Activated CD4-positive, alpha-beta T cell treated with anti-CD3 and anti-CD28 coated beads for 36 hours (primary cell): ENCODE measurements at regions not wholly inside any gene's neighbourhood (a gene's known extent, or its start where the extent isn't known, plus 50 kb on each side); places are given as distances from the start of the nearest gene placed in this dataset.

Experiments
- ATAC-seq: fragments of 200-7000 bp; cut with Tn5 transposase; one replicate; pipeline ENCODE4 v1.10.0; 2021; ENCODE audit warnings: mild to moderate bottlenecking, moderate library complexity
- CTCF ChIA-PET: fragments of 350-600 bp; sonication (Branson Sonifier 250); formaldehyde crosslinking; loops from one replicate; lab custom pipeline; 2021; ENCODE audit warnings: antibody characterized with exemption; lab: Charles Lee
- POLR2A ChIA-PET: fragments of 350-600 bp; sonication (Branson Sonifier 250); formaldehyde crosslinking; loops from one replicate; lab custom pipeline; 2021; ENCODE audit warnings: antibody characterized with exemption, inconsistent platforms; lab: Charles Lee
- DNase-seq: peaks from one replicate; pipeline ENCODE4 v3.0.0-alpha.2; 2020
- H3K27ac Mint-ChIP-seq: one replicate; pipeline ENCODE4 v1.8.0; 2021; ENCODE audit warnings: mixed read lengths
- H3K27me3 Mint-ChIP-seq: one replicate; pipeline ENCODE4 v1.8.0; 2021; ENCODE audit warnings: mixed read lengths
- H3K36me3 Mint-ChIP-seq: one replicate; pipeline ENCODE4 v1.8.0; 2021; ENCODE audit warnings: low read depth, mixed read lengths
- H3K4me1 Mint-ChIP-seq: one replicate; pipeline ENCODE4 v1.8.0; 2021; ENCODE audit warnings: mixed read lengths
- H3K4me3 Mint-ChIP-seq: one replicate; pipeline ENCODE4 v1.8.0; 2021; ENCODE audit warnings: mild to moderate bottlenecking, moderate library complexity, mixed read lengths
- H3K9me3 Mint-ChIP-seq: one replicate; pipeline ENCODE4 v1.8.0; 2021; ENCODE audit warnings: low read depth, mixed read lengths
- intact Hi-C, 2 experiments: fragments of 100-400 bp; cut with DNase I in 1 of 2; cut with micrococcal nuclease in 1 of 2; formaldehyde crosslinking; loops; one replicate each; pipeline versions ENCODE4 v1.14.2 to v1.15.1; 2022 to 2024; cut with DNase I, micrococcal nuclease

- CTCF ChIA-PET: no interaction called here
- ATAC-seq (no peak), DNase-seq (no peak)
- Mint-ChIP-seq H3K4me1 (no peaks in the 10 kb centered on the region), H3K27me3 (no peaks in the 10 kb centered on the region), H3K4me3 (no peak overlapping the region), H3K27ac (no peak overlapping the region), H3K36me3 (no peaks in the 10 kb centered on the region), H3K9me3 (no peaks in the 10 kb centered on the region)
- POLR2A ChIA-PET: no interaction called here
- intact Hi-C loops: no loop called here
Measured at GRCh38 chr1:2880086-2880485, 78.6 kb upstream of the TTC34 start.

DNA sequence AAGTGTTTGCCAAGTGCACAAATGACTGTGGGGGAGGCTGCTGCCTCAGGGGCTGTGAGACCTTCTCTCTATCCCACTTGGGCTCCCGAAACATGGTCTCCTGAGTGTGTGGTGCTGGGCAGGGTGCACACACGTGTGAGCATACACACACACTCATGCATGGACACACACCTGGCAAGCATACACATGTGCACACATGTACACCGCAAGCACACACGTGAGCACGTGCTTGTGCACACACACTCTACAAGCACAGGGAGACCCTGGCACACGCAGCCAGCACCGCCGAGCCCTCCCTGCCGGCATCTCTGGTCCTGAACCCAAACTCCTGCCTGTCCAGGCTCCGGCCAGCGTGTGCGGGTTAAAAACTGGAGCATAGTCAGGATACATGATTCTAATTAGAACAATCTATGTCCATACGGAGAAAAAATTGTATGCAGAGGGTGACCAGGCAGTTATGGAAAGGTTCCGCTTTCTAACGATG, 79.4 kb upstream of the TTC34 start:
- H3K9me3 Mint-ChIP-seq: no peaks in the 10 kb centered on the region
- H3K36me3 Mint-ChIP-seq: no peaks in the 10 kb centered on the region
- H3K27me3 Mint-ChIP-seq: no peaks in the 10 kb centered on the region
- ChIA-PET CTCF (no interaction called here), POLR2A (no interaction called here)
- intact Hi-C loops: no loop called here
- no peak overlapping the region for H3K4me3 Mint-ChIP-seq
- DNase-seq (no peak), ATAC-seq (no peak)
- H3K4me1 Mint-ChIP-seq: no peaks in the 10 kb centered on the region
- no peak overlapping the region for H3K27ac Mint-ChIP-seq

GRCh38 chr1:2881556-2881955, 80.1 kb upstream of the TTC34 start:
- DNase-seq (no peak), ATAC-seq (no peak)
- intact Hi-C loops: no loop called here
- CTCF ChIA-PET: no interaction called here
- POLR2A ChIA-PET: no interaction called here
- no peak overlapping the region for H3K27ac Mint-ChIP-seq
- H3K27me3 Mint-ChIP-seq: no peaks in the 10 kb centered on the region
- H3K4me3 Mint-ChIP-seq: no peak overlapping the region
- no peaks in the 10 kb centered on the region for H3K36me3 Mint-ChIP-seq
- H3K9me3 Mint-ChIP-seq: no peaks in the 10 kb centered on the region
- H3K4me1 Mint-ChIP-seq: no peaks in the 10 kb centered on the region

DNA sequence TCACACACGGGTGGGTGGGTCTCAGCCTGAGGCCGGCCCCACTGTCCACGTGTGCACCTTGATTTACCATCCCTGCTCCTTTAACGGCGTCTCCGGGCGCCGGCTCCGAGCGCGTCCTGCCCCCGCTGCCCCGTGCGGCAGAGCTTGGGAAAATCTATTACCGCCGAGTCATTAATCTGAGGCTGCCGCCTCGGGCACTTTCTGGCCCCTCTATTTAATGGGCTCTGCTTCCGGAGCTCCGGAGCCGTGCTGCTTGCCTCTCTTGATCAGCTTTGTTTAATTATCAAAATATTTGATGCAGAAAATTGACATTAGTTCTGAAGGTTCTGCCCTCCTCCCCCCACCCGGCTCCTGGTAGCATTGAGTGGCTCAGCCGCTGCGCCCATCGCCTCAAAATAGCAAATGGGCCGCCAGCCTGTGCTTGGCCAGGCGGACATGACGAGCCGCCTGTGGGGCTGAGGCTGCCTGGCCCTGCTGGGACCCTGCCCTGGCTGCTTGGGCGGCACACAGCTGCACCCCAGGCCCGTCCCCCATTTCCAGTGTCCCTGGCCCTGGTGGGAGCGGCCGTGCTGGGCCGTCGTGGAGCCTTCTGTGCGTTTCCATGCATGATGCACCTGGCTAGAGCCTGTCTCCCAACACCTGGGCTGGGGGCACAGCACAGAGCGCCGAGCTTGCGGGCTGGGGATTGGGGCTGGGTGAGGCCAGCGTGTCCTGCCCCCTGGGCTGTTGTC, 81.6 kb upstream of the TTC34 start:
- no peaks in the 10 kb centered on the region for H3K36me3 Mint-ChIP-seq
- no peak for ATAC-seq

GRCh38 chr1:2885001-2885400, 83.5 kb upstream of the TTC34 start:
- POLR2A ChIA-PET: no interaction called here

More for the DNA sequence above, 81.6 kb upstream of the TTC34 start:
- Mint-ChIP-seq H3K9me3 (no peaks in the 10 kb centered on the region), H3K27me3 (no peaks in the 10 kb centered on the region), H3K27ac (no peak overlapping the region), H3K4me1 (no peaks in the 10 kb centered on the region), H3K4me3 (no peak overlapping the region)
- POLR2A ChIA-PET: no interaction called here
- DNase-seq: no peak
- CTCF ChIA-PET: no interaction called here
- intact Hi-C loops: no loop called here

DNA sequence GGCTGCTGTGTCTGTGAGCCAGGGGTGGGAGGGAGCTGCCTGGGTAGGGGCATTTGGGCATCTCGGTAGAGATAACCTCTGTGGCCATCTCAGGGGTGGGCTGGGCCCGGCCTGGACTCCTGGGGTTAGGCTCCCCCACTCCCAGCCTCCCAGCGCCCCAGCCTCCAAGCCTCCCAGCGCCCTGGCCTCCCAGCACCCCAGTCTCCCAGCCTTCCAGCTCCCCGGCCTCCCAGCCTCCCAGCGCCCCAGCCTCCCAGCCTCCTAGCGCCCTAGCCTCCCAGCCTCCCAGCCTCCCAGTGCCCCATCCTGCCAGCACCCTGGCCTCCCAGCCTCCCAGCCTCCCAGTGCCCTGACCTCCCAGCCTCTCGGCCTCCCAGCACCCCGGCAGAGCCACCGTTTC, 85.1 kb upstream of the TTC34 start:
- ATAC-seq (no peak), DNase-seq (no peak)
- H3K27ac Mint-ChIP-seq: no peak overlapping the region
- no peaks in the 10 kb centered on the region for H3K9me3 Mint-ChIP-seq
- H3K4me1 Mint-ChIP-seq: no peaks in the 10 kb centered on the region
- ChIA-PET POLR2A (no interaction called here), CTCF (no interaction called here)
- intact Hi-C loops: no loop called here
- H3K36me3 Mint-ChIP-seq: no peaks in the 10 kb centered on the region
- H3K4me3 Mint-ChIP-seq: no peak overlapping the region
- H3K27me3 Mint-ChIP-seq: peaks cover 6% of the 10 kb centered on the region

More at GRCh38 chr1:2885001-2885400, 83.5 kb upstream of the TTC34 start:
- CTCF ChIA-PET: no interaction called here
- Mint-ChIP-seq H3K36me3 (no peaks in the 10 kb centered on the region), H3K4me1 (no peaks in the 10 kb centered on the region), H3K27ac (no peak overlapping the region), H3K4me3 (no peak overlapping the region), H3K27me3 (peaks cover 6% of the 10 kb centered on the region), H3K9me3 (no peaks in the 10 kb centered on the region)
- ATAC-seq (no peak), DNase-seq (no peak)
- intact Hi-C loops: no loop called here

- Mint-ChIP-seq H3K27me3 (peaks cover 6% of the 10 kb centered on the region), H3K9me3 (no peaks in the 10 kb centered on the region), H3K36me3 (no peaks in the 10 kb centered on the region), H3K27ac (no peak overlapping the region), H3K4me3 (no peak overlapping the region), H3K4me1 (peaks cover under 1% of the 10 kb centered on the region)
- ChIA-PET POLR2A (no interaction called here), CTCF (no interaction called here)
- DNase-seq: no peak
- intact Hi-C loops: no loop called here
- ATAC-seq: no peak
Measured at GRCh38 chr1:2887941-2888855, 86.7 kb upstream of the TTC34 start.

DNA sequence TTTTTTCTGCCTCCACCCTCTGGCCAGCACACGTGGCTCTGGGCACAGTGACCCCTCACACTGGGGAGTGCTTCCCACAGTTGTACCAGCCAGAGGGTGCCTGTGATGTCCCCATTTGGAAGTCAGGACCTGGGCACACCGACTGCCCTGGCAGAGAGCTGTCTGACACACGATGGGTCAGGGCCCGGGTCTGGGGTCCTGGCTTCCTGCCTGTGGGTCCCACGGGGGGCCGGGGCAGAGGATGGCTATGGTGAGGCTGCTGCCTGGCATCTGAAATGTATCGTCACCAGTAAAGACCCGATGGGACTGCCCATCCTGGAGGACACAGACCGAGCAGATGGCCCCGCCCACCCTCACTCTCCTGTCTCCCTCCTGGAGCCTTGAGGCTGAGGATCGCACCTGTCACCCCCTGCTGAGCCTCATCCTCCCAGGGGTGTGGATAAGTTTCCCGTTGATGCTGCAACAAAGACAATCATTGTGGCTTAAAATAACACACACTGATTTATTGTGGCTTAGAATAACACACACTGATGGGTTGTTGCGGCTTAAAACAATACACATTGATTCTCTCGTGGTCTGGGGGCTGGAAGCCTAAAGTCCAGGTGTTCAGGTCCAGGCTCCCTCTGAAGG, 88.8 kb upstream of the TTC34 start:
- intact Hi-C loops: no loop called here
- DNase-seq: no peak
- CTCF ChIA-PET: no interaction called here
- Mint-ChIP-seq H3K9me3 (no peaks in the 10 kb centered on the region), H3K4me3 (no peak overlapping the region), H3K27me3 (peaks cover 6% of the 10 kb centered on the region), H3K4me1 (peaks cover 9% of the 10 kb centered on the region), H3K36me3 (no peaks in the 10 kb centered on the region), H3K27ac (no peak overlapping the region)
- no peak for ATAC-seq
- POLR2A ChIA-PET: no interaction called here

- intact Hi-C loops: no loop called here
- no peaks in the 10 kb centered on the region for H3K36me3 Mint-ChIP-seq
- ATAC-seq (no peak), DNase-seq (no peak)
- no peak overlapping the region for H3K27ac Mint-ChIP-seq
- ChIA-PET POLR2A (no interaction called here), CTCF (interaction anchor here (0.6 kb wide), 1 partner anchor 65 kb away, joined by 3 read pairs; no protein-coding TSS in a partner anchor)
- H3K9me3 Mint-ChIP-seq: peaks cover 6% of the 10 kb centered on the region
- no peak overlapping the region for H3K4me3 Mint-ChIP-seq
- peaks cover 9% of the 10 kb centered on the region for H3K4me1 Mint-ChIP-seq
- H3K27me3 Mint-ChIP-seq: peaks cover 6% of the 10 kb centered on the region
Measured at GRCh38 chr1:2891923-2892448, 90.5 kb upstream of the TTC34 start.

GRCh38 chr1:2893473-2894120, 92.1 kb upstream of the TTC34 start:
- peaks cover 9% of the 10 kb centered on the region for H3K4me1 Mint-ChIP-seq
- H3K27ac Mint-ChIP-seq: no peak overlapping the region
- ChIA-PET POLR2A (no interaction called here), CTCF (no interaction called here)
- no peaks in the 10 kb centered on the region for H3K36me3 Mint-ChIP-seq
- intact Hi-C loops: no loop called here
- no peak for ATAC-seq
- peaks cover 6% of the 10 kb centered on the region for H3K9me3 Mint-ChIP-seq
- DNase-seq: no peak
- H3K4me3 Mint-ChIP-seq: no peak overlapping the region
- H3K27me3 Mint-ChIP-seq: peaks cover 4% of the 10 kb centered on the region
